GM23248 (cell line): ENCODE measurements at regions not wholly inside any gene's neighbourhood (a gene's known extent, or its start where the extent isn't known, plus 50 kb on each side); places are given as distances from the start of the nearest gene placed in this dataset.

Source experiments
- EZH2 ChIP-seq: fragments of 200-600 bp; sonication (generic); IDR thresholded peaks from 2 replicates; pipeline ENCODE4 v1.6.1; 2018; ENCODE audit warnings: antibody characterized with exemption, mild to moderate bottlenecking; ENCODE audit not compliant: insufficient read depth, poor library complexity, severe bottlenecking
- EZH2phosphoT487 ChIP-seq: fragments of 200-600 bp; sonication (generic); IDR thresholded peaks from 2 replicates; pipeline ENCODE4 v1.6.1; 2018; ENCODE audit warnings: antibody characterized with exemption, moderate library complexity, mild to moderate bottlenecking, low read depth; ENCODE audit not compliant: insufficient read depth

- TF ChIP-seq EZH2phosphoT487, result no peak
- no peak for TF ChIP-seq EZH2
Observed at GRCh38 chr2:107354175-107354574, 468.2 kb upstream of the ST6GAL2 start.
